HG03097 (cell line): ENCODE measurements at regions not wholly inside any gene's neighbourhood (a gene's known extent, or its start where the extent isn't known, plus 50 kb on each side); places are given as distances from the start of the nearest gene placed in this dataset.
"Not testable (repeated sequence)": the region's sequence is repeated elsewhere in the genome, so short reads cannot be mapped to it uniquely, and the experiment has no call there.

Source experiments
- ATAC-seq: cut with Tn5 transposase; IDR thresholded peaks from one replicate; pipeline ENCODE4 v1.9.1; 2021; ENCODE audit not compliant: unreplicated experiment, low FRiP score

DNA sequence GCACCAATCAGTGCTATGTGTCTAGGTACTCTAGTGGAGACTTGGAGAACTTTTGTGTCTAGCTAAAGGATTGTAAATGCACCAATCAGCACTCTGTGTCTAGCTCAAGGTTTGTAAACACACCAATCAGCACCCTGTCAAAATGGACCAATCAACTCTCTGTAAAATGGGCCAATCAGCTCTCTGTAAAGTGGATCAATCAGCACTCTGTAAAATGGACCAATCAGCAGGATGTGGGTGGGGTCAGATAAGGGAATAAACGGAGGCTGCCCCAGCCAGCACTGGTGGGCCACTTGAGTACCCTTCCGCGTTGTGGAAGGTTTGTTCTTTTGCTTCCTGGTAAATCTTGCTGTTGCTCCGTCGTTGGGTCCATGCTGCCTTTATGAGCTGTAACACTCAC is 135.3 kb upstream of the RFC3 start:
- not testable (repeated sequence) for ATAC-seq

DNA sequence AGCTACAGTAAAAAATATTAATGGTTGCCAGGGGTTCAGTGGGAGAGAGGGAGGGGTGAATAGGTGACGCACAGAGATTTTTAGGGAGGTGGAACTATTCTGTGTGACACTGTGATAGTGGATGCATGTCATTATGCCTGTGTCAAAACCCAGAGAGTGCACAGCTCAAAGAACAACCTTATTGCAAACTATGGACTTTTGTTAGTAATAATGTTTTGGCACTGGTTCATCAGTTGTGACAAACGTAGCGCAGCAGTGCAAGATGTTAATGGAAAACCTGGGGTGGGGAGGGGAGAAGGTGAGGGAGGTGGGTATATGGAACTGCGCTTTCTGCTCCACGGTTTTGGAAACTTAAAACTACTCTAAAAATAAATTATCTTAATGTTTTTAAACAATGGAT is 134.6 kb upstream of the RFC3 start:
- ATAC-seq, result no peak

DNA sequence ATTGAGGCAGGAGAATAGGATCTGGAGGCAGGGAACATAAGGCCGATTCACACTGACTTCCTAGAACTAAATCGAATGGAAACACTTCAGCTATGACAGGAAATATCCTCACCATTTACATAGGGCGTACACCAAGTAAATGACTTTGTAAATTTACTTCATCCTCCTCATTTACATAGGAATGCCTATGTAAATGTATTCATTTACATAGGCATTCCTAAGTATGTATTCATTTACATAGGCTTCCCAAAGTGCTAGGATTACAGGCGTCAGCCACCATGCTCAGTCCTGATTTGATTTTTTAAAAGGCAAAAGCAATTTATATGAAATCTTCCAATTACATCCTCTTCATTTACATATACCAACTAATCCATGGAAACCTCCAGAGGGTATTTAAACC is 133.1 kb upstream of the RFC3 start:
- no peak for ATAC-seq

- ATAC-seq, result no peak
These were observed 131.0 kb upstream of the RFC3 start for GRCh38 chr13:33686772-33687480.

DNA sequence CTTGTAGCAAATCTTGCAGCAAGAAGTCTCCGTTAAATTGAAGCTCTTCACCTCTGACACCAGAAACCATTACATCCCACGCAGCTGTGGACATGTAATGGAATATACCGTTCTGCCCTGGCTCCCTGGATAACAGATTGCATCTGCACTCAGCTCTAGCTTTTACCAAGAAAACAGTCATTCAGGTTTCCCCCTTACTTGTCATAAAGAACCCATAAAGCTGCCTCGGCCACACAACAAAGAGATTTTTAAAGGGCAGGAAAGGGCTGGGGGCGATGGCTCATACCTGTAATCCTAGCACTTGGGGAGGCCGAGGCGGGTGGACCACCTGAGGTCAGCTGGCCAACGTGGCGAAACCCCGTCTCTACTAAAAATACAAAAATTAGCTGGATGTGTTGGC is 127.6 kb upstream of the RFC3 start:
- no peak for ATAC-seq

- no peak for ATAC-seq
These were observed 126.0 kb upstream of the RFC3 start for GRCh38 chr13:33691980-33692379.

GRCh38 chr13:33692531-33692930 is 125.4 kb upstream of the RFC3 start:
- no peak for ATAC-seq

GRCh38 chr13:33694546-33694945 is 123.4 kb upstream of the RFC3 start:
- no peak for ATAC-seq

- no peak for ATAC-seq
These were observed 121.4 kb upstream of the RFC3 start for GRCh38 chr13:33696530-33696929.

DNA sequence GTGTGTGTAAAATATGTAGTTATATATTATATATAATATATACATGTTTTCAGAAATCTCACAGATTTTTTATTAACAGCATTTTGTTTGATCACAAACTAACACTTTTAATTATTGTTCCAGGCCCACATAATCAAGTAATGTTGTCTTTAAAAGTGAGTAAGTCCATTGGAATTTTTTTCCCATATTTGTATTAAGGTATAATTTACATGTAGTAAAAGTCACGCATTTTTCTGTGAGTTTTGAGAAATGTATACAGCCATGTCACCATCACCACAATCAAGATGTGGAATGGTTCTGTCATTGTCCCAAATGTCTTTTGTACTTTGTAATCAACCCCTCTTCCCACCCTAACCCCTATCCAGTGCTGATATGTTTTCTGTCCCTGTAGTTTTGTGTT is 120.0 kb upstream of the RFC3 start:
- no peak for ATAC-seq

DNA sequence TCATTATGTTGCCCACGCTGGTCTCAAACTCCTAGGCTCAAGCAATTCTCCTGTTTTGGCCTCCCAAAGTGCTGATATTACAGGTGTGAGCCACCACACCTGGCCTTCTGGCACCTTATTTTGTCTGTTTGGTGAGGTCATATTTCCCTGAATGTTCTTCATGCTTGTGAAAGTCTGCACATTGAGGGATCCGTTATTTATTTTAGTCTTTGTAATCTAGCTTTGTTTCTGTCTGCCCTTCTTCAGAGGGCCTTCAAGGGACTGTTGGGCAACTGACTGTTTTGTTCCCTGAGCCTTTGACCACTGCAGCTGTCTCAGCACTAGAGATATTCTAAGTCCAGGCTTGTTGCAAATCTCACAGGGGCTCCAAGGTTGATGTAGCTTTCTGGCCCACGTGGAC is 110.5 kb upstream of the RFC3 start:
- no peak for ATAC-seq

DNA sequence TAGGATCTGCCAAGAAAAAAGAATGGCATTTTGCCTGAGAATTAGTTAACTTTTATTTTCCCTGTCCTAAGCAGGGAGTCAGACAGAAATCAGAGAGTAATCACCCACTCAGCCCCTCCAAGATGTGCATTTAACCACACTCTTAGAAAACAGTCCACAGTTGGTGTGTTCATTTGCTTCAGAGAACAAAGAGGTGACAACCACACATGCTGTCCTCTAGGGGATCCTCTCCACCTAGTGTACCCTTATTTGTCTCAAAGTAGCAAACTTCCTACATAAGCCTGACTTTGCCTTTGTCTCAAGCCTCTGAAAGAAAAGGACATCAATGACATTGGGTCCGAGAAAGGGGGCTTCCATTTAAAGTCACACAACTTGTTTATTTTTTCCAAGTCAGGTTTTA is 107.0 kb upstream of the RFC3 start:
- no peak for ATAC-seq

DNA sequence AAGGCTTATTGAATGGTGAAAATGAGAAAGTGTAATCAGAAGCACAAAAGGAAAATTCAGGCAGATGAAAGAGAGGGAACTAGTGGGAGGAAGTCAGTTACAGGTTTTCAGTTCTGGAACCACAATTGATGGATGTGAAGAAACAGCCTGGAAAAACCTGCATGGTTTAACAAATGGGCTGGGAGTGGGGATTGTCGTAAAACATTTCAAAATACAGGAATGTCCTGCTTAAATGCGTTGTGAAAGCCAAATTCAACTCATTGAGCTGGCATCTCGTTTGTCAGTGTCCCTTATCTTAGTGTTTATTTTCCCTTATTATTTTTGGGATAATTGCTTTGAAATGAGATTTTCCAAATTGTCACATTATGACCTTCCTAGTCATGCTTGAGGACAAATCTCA is 106.5 kb upstream of the RFC3 start:
- ATAC-seq, result no peak

GRCh38 chr13:33717775-33718174 is 100.2 kb upstream of the RFC3 start:
- ATAC-seq, result no peak

GRCh38 chr13:33721724-33722123 is 96.2 kb upstream of the RFC3 start:
- ATAC-seq, result no peak

DNA sequence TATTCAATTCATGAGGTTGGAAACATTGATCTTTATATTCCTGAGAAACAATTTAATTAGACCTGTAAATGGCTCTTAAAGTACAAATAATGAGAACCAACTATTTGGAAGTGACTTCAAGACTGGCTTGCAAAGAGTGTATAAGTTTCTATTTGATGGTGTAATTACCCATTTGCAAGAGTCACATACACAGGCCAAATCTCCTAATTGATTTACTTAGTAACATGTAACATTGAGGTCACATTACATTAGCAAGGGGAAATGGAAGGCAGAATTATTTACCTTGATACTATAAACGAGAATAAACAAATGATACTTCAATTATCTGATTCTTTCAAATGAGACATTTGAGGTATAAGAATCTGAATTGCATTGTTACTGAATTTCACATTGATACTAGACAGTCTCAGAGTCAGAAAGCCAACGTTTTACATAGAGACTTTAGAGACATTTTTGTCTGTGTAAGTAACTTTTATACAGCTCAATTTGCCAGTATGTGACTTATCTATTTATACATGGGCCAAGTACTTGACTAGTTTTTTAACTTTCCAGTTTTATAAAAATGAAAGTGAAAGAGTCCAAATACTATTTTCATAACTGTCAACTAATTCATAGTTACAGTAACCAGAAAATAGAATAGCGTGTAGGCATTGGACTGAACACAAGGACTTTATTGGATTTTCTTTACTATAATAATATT is 95.6 kb upstream of the RFC3 start:
- no peak for ATAC-seq

- ATAC-seq, result no peak
These were observed 94.6 kb upstream of the RFC3 start for GRCh38 chr13:33723365-33723764.

DNA sequence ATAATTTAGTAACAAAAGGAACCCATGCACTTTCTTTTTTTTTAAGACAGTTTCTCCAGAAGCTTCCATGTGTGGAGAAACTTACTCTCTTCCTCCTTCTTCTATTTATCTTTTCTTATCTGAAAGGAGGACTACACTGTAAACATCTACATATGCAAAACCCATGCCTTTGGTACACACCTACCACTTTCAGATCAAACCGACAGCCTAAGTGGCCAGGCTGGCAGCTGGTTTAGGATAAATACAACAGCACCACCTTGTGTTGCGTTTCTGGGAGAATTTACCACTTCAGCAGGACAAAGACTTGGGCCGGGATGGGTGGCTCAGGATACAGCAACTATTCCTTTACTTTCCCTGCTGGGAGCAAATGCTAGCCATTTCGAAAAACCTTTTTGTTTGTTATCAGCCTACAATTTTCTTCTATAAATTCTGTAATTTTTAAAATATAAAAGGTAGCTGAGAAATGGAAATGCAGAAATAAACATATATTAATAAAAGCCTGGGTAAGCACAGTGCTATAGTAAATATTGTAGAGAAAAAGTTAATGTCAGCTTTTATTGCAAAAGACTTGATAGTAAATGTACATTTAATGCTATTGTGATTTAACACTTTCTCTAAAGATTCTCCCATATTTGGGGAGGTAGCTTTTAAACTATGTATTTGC is 94.0 kb upstream of the RFC3 start:
- peak; percentile 64 for ATAC-seq

DNA sequence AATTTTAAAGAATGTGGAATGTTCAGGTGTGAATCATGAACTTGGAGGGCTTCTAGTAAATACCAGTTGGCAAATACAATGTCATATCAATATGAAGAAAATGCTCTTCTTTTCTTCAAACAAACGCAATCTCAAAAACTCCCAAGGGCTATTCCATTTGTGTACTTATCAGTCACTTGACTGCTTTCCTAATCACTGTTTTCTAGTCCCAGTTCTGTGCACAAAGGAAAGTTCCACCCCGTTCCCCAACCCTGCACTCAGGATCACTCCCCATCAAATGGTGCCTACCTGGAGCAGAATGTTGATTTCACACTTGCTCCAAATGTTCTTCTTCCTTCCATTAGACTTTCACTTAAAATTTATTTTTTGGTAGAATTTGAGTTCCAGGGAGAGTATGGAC is 92.6 kb upstream of the RFC3 start:
- no peak for ATAC-seq

DNA sequence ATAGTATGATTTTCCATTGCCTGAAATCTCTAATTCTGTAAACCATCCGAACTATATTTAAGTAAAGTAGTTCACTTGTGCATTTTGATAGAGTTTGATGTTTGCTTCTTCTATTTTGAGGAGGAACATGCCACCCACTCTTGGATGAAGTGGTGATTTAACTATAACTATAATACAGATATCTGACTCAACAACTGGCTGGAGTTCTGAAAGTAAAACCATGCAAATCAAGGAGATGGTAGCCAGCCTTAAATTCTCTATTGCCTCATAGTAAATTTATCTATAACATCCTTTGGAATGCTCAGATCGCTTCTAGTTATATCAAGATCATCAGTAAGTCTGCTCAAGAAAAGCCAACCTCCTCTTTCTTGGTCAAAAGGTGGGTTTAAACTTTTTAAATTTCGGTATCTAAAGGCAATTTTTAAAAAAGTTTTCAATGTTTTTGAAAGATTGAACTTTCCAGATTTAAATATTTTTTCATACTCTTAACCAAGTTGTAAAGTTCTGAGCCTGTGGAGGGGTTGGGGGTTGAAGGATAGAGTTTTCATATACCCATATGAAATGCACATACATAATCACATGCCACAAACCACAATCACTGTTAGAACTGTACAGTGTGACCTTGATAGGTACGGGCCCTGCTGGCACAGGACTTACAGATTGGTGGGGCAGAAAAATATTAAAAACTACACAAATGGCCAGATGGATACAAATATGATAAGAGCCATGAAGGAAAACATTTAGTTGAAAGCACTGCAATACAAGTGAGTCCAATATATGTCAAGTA is 90.5 kb upstream of the RFC3 start:
- ATAC-seq, result no peak
